Trophoblast cell (in vitro differentiated cells and primary cell): ENCODE measurements at regions not wholly inside any gene's neighbourhood (a gene's known extent, or its start where the extent isn't known, plus 50 kb on each side); places are given as distances from the start of the nearest gene placed in this dataset.

ENCODE experiments used
- DNase-seq, 2 donors: peaks; one replicate each; pipeline ENCODE4 v3.0.0-alpha.2; 2016
- H2AFZ ChIP-seq: 2 replicates; pipeline ENCODE4 v1.6.1; 2013; ENCODE audit warnings: low read length, moderate library complexity, mild to moderate bottlenecking; ENCODE audit not compliant: insufficient read depth, poor library complexity
- H2AK5ac ChIP-seq: 2 replicates; pipeline ENCODE4 v1.6.1; 2013; ENCODE audit warnings: mild to moderate bottlenecking, low read length
- H2BK120ac ChIP-seq: 2 replicates; pipeline ENCODE4 v1.6.1; 2013; ENCODE audit warnings: low read length, mild to moderate bottlenecking, moderate library complexity; ENCODE audit not compliant: insufficient read depth, poor library complexity
- H2BK12ac ChIP-seq: 2 replicates; pipeline ENCODE4 v1.6.1; 2013; ENCODE audit warnings: mild to moderate bottlenecking, low read length, moderate library complexity
- H2BK5ac ChIP-seq: 2 replicates; pipeline ENCODE4 v1.6.1; 2013; ENCODE audit warnings: low read length, low read depth, moderate library complexity, mild to moderate bottlenecking; ENCODE audit not compliant: poor library complexity
- H3K14ac ChIP-seq: 2 replicates; pipeline ENCODE4 v1.6.1; 2013; ENCODE audit warnings: mild to moderate bottlenecking, low read length
- H3K18ac ChIP-seq: 2 replicates; pipeline ENCODE4 v1.6.1; 2013; ENCODE audit warnings: mild to moderate bottlenecking, low read length
- H3K23ac ChIP-seq: 2 replicates; pipeline ENCODE4 v1.6.1; 2013; ENCODE audit warnings: low read length
- H3K27ac ChIP-seq: 2 replicates; pipeline ENCODE4 v1.5.1; 2013; ENCODE audit warnings: low read depth, mild to moderate bottlenecking, inconsistent platforms, low read length, moderate library complexity
- H3K27me3 ChIP-seq: 2 replicates; pipeline ENCODE4 v1.6.1; 2013; ENCODE audit warnings: inconsistent platforms, mild to moderate bottlenecking, low read length, moderate library complexity; ENCODE audit not compliant: insufficient read depth
- H3K36me3 ChIP-seq, 2 experiments: 1 replicate in 1 of 2; 2 replicates in 1 of 2; pipeline ENCODE4 v1.6.1; 2013; ENCODE audit warnings: low read length in 2 of 2, mild to moderate bottlenecking in 2 of 2, moderate library complexity in 1 of 2; ENCODE audit not compliant: insufficient read depth in 2 of 2, control insufficient read depth in 1 of 2
- H3K4ac ChIP-seq: 2 replicates; pipeline ENCODE4 v1.6.1; 2013; ENCODE audit warnings: low read depth, mild to moderate bottlenecking, low read length, moderate library complexity
- H3K4me1 ChIP-seq, 2 experiments: 1 replicate in 1 of 2; 2 replicates in 1 of 2; pipeline ENCODE4 v1.6.1; 2013; ENCODE audit warnings: low read length in 2 of 2, mild to moderate bottlenecking in 2 of 2, moderate library complexity in 1 of 2; ENCODE audit not compliant: insufficient read depth in 2 of 2, control insufficient read depth in 1 of 2
- H3K4me2 ChIP-seq: 2 replicates; pipeline ENCODE4 v1.6.1; 2013; ENCODE audit warnings: inconsistent platforms, mild to moderate bottlenecking, low read length, moderate library complexity
- H3K4me3 ChIP-seq: 2 replicates; pipeline ENCODE4 v1.5.1; 2013; ENCODE audit warnings: mild to moderate bottlenecking, low read depth, low read length, inconsistent platforms
- H3K79me1 ChIP-seq: one replicate; pipeline ENCODE4 v1.6.1; 2013; ENCODE audit warnings: low read length
- H3K79me2 ChIP-seq: 2 replicates; pipeline ENCODE4 v1.6.1; 2013; ENCODE audit warnings: low read length, mild to moderate bottlenecking; ENCODE audit not compliant: control insufficient read depth, insufficient read depth, poor library complexity
- H3K9ac ChIP-seq: 2 replicates; pipeline ENCODE4 v1.6.1; 2013; ENCODE audit warnings: mild to moderate bottlenecking, low read length
- H3K9me3 ChIP-seq: 2 replicates; pipeline ENCODE4 v1.6.1; 2013; ENCODE audit warnings: low read depth, mild to moderate bottlenecking, control low read depth, inconsistent platforms, low read length; ENCODE audit not compliant: insufficient read depth
- H4K12ac ChIP-seq: 2 replicates; pipeline ENCODE4 v1.6.1; 2013; ENCODE audit warnings: low read depth, mild to moderate bottlenecking, low read length, moderate library complexity
- H4K8ac ChIP-seq: 2 replicates; pipeline ENCODE4 v1.6.1; 2013; ENCODE audit warnings: low read depth, mild to moderate bottlenecking, low read length, moderate library complexity
- H4K91ac ChIP-seq: one replicate; pipeline ENCODE4 v1.6.1; 2013; ENCODE audit warnings: low read depth, mild to moderate bottlenecking, low read length, moderate library complexity
- WGBS: extraction: QIAGEN DNeasy Blood & Tissue Kit; methylation state at CpG from one replicate; pipeline ENCODE4 v1.1.7; 2013; ENCODE audit warnings: missing lambda C conversion rate; ENCODE audit not compliant: insufficient read length, insufficient coverage; ENCODE audit errors: extremely low coverage; 5-methylcytosine and 5-hydroxymethylcytosine counted together

DNA sequence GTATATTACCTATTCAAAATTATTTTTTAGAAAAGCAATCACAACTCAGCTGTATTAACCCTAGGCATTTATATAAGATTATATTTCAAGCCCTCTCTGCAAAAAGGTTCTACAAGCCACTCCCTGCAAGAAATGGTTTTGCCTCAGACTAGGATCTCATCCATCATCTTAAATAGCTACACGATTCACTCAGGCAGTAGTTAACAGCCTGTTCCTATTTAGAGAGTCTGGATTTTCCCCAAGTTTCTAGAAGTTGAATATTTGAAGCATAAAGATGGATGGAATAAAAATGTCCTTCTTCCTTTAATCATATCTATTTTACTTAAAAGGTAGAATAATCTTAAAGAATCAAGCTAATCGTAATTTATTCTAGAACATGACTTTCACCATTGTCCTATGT is 167.1 kb upstream of the STK17B start:
- no peak overlapping the region for H3K14ac ChIP-seq
- no peak overlapping the region for H3K4me2 ChIP-seq
- no peak overlapping the region for H4K91ac ChIP-seq
- H3K4ac ChIP-seq = no peak overlapping the region
- no peak overlapping the region for H4K8ac ChIP-seq
- no peak for DNase-seq
- no peaks in the 10 kb centered on the region for H3K9me3 ChIP-seq
- no peak overlapping the region for H3K9ac ChIP-seq
- H3K18ac ChIP-seq = no peak overlapping the region
- no peak overlapping the region for H3K27ac ChIP-seq
- H3K4me3 ChIP-seq = no peak overlapping the region
- no peak overlapping the region for H3K23ac ChIP-seq
- H2BK12ac ChIP-seq = no peak overlapping the region
- no peak overlapping the region for H2AFZ ChIP-seq
- H2BK120ac ChIP-seq = no peak overlapping the region
- H3K79me2 ChIP-seq = no peaks in the 10 kb centered on the region
- no peaks in the 10 kb centered on the region for H3K36me3 ChIP-seq
- H2BK5ac ChIP-seq = no peak overlapping the region
- no peak overlapping the region for H4K12ac ChIP-seq
- no peaks in the 10 kb centered on the region for H3K79me1 ChIP-seq
- no peaks in the 10 kb centered on the region for H3K4me1 ChIP-seq
- WGBS = no CpG with 5 or more reads among the region's 2 CpGs
- no peaks in the 10 kb centered on the region for H3K27me3 ChIP-seq
- no peak overlapping the region for H2AK5ac ChIP-seq

DNA sequence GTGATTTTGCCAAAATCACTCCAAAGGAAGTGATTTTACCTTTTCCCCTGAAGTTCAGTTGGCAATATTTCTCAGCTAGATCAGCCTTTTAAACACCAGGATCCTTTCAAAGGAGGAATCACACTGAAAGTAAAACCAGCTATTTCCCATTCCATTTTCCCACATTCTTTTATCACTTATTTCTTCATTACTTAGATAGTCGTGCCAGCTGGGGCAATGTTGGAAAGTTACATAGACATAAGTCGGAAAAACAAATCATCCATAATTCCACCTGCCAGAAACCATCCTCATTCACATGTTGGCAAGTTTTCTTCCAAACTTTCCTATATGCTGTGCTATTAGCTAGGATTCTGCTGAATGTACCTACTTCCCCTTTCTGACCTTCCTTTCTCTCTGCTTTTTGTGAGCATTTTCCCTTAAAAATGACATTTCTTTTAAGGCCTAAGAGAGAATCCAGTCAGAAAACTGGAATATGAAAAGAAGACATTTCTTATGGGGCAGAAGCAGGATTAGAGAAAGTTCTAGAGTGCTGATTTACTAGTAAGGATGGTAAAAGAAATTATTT is 170.0 kb upstream of the STK17B start:
- Histone ChIP-seq H3K27me3 (no peaks in the 10 kb centered on the region), H2BK12ac (no peak overlapping the region), H4K12ac (no peak overlapping the region), H3K27ac (no peak overlapping the region), H3K4me3 (no peak overlapping the region), H3K36me3 (no peaks in the 10 kb centered on the region), H3K4me2 (no peak overlapping the region), H2AK5ac (no peak overlapping the region), H2BK5ac (no peak overlapping the region), H3K18ac (no peak overlapping the region), H4K8ac (no peak overlapping the region), H3K4me1 (no peaks in the 10 kb centered on the region), H3K23ac (no peak overlapping the region), H3K79me1 (no peaks in the 10 kb centered on the region), H2AFZ (no peak overlapping the region), H3K4ac (no peak overlapping the region), H3K9me3 (no peaks in the 10 kb centered on the region), H3K79me2 (no peaks in the 10 kb centered on the region), H2BK120ac (no peak overlapping the region), H4K91ac (no peak overlapping the region), H3K9ac (no peak overlapping the region), H3K14ac (no peak overlapping the region)
- no peak for DNase-seq
- WGBS = no CpG with 5 or more reads among the region's 2 CpGs

DNA sequence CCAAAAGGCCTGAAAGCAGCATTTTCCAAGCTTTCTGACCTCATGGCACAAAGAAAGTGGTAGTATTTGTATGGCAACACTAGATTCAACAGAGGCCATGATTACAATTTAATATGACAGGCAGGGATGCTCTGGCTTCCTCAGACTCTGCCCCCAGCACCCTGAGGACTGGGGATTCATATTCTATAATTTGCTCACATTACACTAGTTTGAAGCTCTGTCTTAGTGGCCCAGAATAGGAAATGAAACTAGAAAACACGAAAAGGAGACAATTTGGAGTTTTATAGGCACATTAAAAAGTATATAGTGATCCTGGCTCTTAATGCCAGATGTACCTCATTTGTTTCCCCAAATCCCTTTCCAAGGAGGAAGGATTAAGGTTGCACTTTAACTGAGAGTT is 173.0 kb upstream of the STK17B start:
- Histone ChIP-seq H3K79me1 (no peaks in the 10 kb centered on the region), H3K36me3 (no peaks in the 10 kb centered on the region), H2AFZ (no peak overlapping the region), H3K18ac (no peak overlapping the region), H2BK12ac (no peak overlapping the region), H4K8ac (no peak overlapping the region), H2BK120ac (no peak overlapping the region), H3K79me2 (no peaks in the 10 kb centered on the region), H2AK5ac (no peak overlapping the region), H3K9me3 (no peaks in the 10 kb centered on the region), H4K12ac (no peak overlapping the region), H3K14ac (no peak overlapping the region), H4K91ac (no peak overlapping the region), H3K4me3 (no peak overlapping the region), H3K9ac (no peak overlapping the region), H3K4ac (no peak overlapping the region), H3K23ac (no peak overlapping the region), H2BK5ac (no peak overlapping the region), H3K4me2 (no peak overlapping the region), H3K27me3 (no peaks in the 10 kb centered on the region), H3K4me1 (no peaks in the 10 kb centered on the region), H3K27ac (no peak overlapping the region)
- DNase-seq = no peak
- WGBS = no CpG with 5 or more reads among the region's 1 CpG

DNA sequence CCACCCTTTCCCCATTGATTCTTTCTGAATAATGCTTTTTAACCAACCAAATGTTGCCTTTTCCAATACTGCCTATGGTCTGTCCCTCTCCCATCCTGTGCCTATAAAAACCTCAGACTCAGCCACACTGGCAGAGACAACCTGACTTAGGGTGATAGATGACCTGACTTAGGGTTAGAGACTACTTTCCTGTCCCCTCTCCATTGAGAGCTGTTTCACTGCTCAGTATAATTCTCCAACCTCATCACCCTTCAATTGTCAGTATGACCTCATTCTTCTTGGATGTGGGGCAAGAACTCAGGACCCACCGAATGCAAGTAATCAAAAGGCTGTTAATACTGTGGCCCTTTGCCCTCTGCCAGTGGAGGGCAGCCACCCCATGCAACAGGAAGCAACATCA is 182.3 kb upstream of the STK17B start:
- no peak overlapping the region for H3K14ac ChIP-seq
- H3K23ac ChIP-seq = no peak overlapping the region
- H3K4me2 ChIP-seq = no peak overlapping the region
- no peak overlapping the region for H3K9ac ChIP-seq
- H3K9me3 ChIP-seq = no peaks in the 10 kb centered on the region
- H3K4ac ChIP-seq = no peak overlapping the region
- H4K12ac ChIP-seq = no peak overlapping the region
- H3K79me2 ChIP-seq = no peaks in the 10 kb centered on the region
- no peak overlapping the region for H3K4me3 ChIP-seq
- no peak overlapping the region for H2BK5ac ChIP-seq
- no peak overlapping the region for H3K27ac ChIP-seq
- H2BK120ac ChIP-seq = no peak overlapping the region
- no peaks in the 10 kb centered on the region for H3K36me3 ChIP-seq
- DNase-seq = no peak
- H2AK5ac ChIP-seq = no peak overlapping the region
- H3K79me1 ChIP-seq = no peaks in the 10 kb centered on the region
- no peaks in the 10 kb centered on the region for H3K4me1 ChIP-seq
- no peak overlapping the region for H4K8ac ChIP-seq
- H2BK12ac ChIP-seq = no peak overlapping the region
- no peak overlapping the region for H3K18ac ChIP-seq
- no peak overlapping the region for H4K91ac ChIP-seq
- no CpG with 5 or more reads among the region's 1 CpG for WGBS
- no peaks in the 10 kb centered on the region for H3K27me3 ChIP-seq
- no peak overlapping the region for H2AFZ ChIP-seq
